ENCODE measurements at regions not wholly inside any gene's neighbourhood (a gene's known extent, or its start where the extent isn't known, plus 50 kb on each side); places are given as distances from the start of the nearest gene placed in this dataset.

GRCh38 chr7:25842201-25842733, 309.7 kb upstream of the NFE2L3 start:
- 83 to 86% methylated on average over 5 of the region's 5 CpGs for WGBS, 2 donors
- H3K4me1 ChIP-seq: peaks cover 0 to 87% (median 57%) of the 10 kb centered on the region in 4 donors
- H3K27me3 ChIP-seq: no peaks in the 10 kb centered on the region
- H3K27ac ChIP-seq: peak overlapping the region; percentile 22 to 95 (median 68)
- peak in 2 of 4 donors; percentile 15 to 33 for TF ChIP-seq POLR2AphosphoS5 (IDR thresholded peaks at IDR 0.05)
- peak in 1 of 4 donors; percentile 26 for TF ChIP-seq EP300 (IDR thresholded peaks at IDR 0.05)
- TF ChIP-seq CTCF (IDR thresholded peaks at IDR 0.05): no peak
- intact Hi-C loops (cut with DNase I): loop anchor here (2.0 kb wide), 1 partner anchor 179 kb away; no protein-coding TSS in a partner anchor
- H3K9me3 ChIP-seq: no peaks in the 10 kb centered on the region
- H3K36me3 ChIP-seq: no peaks in the 10 kb centered on the region
- H3K4me3 ChIP-seq: no peak overlapping the region
- no peak for DNase-seq

GRCh38 chr7:25843467-25843866, 308.5 kb upstream of the NFE2L3 start:
- no peaks in the 10 kb centered on the region for H3K27me3 ChIP-seq
- TF ChIP-seq POLR2AphosphoS5 (IDR thresholded peaks at IDR 0.05) (no peak), CTCF (IDR thresholded peaks at IDR 0.05) (no peak), POLR2A (IDR thresholded peaks at IDR 0.05) (no peak), EP300 (IDR thresholded peaks at IDR 0.05) (no peak)
- 87 to 93% methylated on average over 4 of the region's 4 CpGs for WGBS, 2 donors
- no peak overlapping the region for H3K4me3 ChIP-seq
- peak overlapping the region in 2 of 4 donors; percentile 76 to 95 for H3K27ac ChIP-seq
- no peaks in the 10 kb centered on the region for H3K9me3 ChIP-seq
- intact Hi-C loops (cut with DNase I): loop anchor here (2.0 kb wide), 1 partner anchor 181 kb away; no protein-coding TSS in a partner anchor
- peaks cover 0 to 98% (median 68%) of the 10 kb centered on the region in 4 donors for H3K4me1 ChIP-seq
- no peak for DNase-seq
- no peaks in the 10 kb centered on the region for H3K36me3 ChIP-seq

GRCh38 chr7:25844102-25844870, 307.7 kb upstream of the NFE2L3 start:
- 33 to 49% methylated on average over 6 of the region's 6 CpGs for WGBS, 2 donors
- no peaks in the 10 kb centered on the region for H3K36me3 ChIP-seq
- H3K4me3 ChIP-seq: no peak overlapping the region
- no peak for DNase-seq
- H3K27ac ChIP-seq: peak overlapping the region in 2 of 4 donors; percentile 84 to 95
- H3K27me3 ChIP-seq: no peaks in the 10 kb centered on the region
- intact Hi-C loops (cut with DNase I): no loop called here
- no peak for TF ChIP-seq POLR2AphosphoS5 (IDR thresholded peaks at IDR 0.05)
- no peak for TF ChIP-seq POLR2A (IDR thresholded peaks at IDR 0.05)
- TF ChIP-seq EP300 (IDR thresholded peaks at IDR 0.05): no peak
- no peak for TF ChIP-seq CTCF (IDR thresholded peaks at IDR 0.05)
- no peaks in the 10 kb centered on the region for H3K9me3 ChIP-seq
- peaks cover 0 to 99% (median 75%) of the 10 kb centered on the region in 4 donors for H3K4me1 ChIP-seq

- H3K27ac ChIP-seq: peak overlapping the region; percentile 79 to 95 (median 83)
- peaks cover 0 to 99% (median 82%) of the 10 kb centered on the region in 4 donors for H3K4me1 ChIP-seq
- TF ChIP-seq EP300 (IDR thresholded peaks at IDR 0.05) (no peak), POLR2A (IDR thresholded peaks at IDR 0.05) (no peak), CTCF (IDR thresholded peaks at IDR 0.05) (no peak), POLR2AphosphoS5 (IDR thresholded peaks at IDR 0.05) (no peak)
- DNase-seq: no peak
- intact Hi-C loops (cut with DNase I): no loop called here
- no peaks in the 10 kb centered on the region for H3K9me3 ChIP-seq
- no peak overlapping the region for H3K4me3 ChIP-seq
- WGBS, 2 donors: 60 to 82% methylated on average over 5 of the region's 5 CpGs
- H3K36me3 ChIP-seq: no peaks in the 10 kb centered on the region
- H3K27me3 ChIP-seq: no peaks in the 10 kb centered on the region
These were observed 306.5 kb upstream of the NFE2L3 start for GRCh38 chr7:25845464-25845863.

Measured in sigmoid colon (tissue), 6 donors.